IMR-90 (cell line): ENCODE measurements at regions not wholly inside any gene's neighbourhood (a gene's known extent, or its start where the extent isn't known, plus 50 kb on each side); places are given as distances from the start of the nearest gene placed in this dataset.

Experiments
- ATAC-seq: fragments of 200-7000 bp; cut with Tn5 transposase; 2 replicates; pipeline ENCODE4 v1.9.1; 2020; ENCODE audit warnings: low read depth, mild to moderate bottlenecking, moderate library complexity
- BruUV-seq: library from RNA; stranded (reverse); fragments of 400-500 nt; replicated peaks from 2 replicates; lab custom pipeline; 2021; lab: Mats Ljungman, UMichigan
- CTCF ChIA-PET: fragments of 300-600 bp; formaldehyde crosslinking; extraction: SDS; loops from one replicate; lab custom pipeline; 2021; ENCODE audit warnings: antibody characterized with exemption; lab: Yijun Ruan, JAX
- POLR2A ChIA-PET: fragments of 300-600 bp; sonication (Branson Sonifier 250); formaldehyde crosslinking; loops from one replicate; lab custom pipeline; 2022; ENCODE audit warnings: antibody characterized with exemption; ENCODE audit not compliant: unreplicated experiment; lab: Charles Lee
- DNase-seq: peaks from one replicate; pipeline ENCODE4 v3.0.0; 2013
- H2AFZ ChIP-seq: replicated peaks from 2 replicates; pipeline ENCODE3; 2013; ENCODE audit warnings: low read length, mild to moderate bottlenecking; ENCODE audit not compliant: poor library complexity
- H2AK5ac ChIP-seq: 2 replicates; pipeline ENCODE4 v1.6.1; 2013; ENCODE audit warnings: low read depth, low read length, inconsistent platforms
- H2AK9ac ChIP-seq: replicated peaks from 2 replicates; pipeline ENCODE3; 2013; ENCODE audit warnings: mild to moderate bottlenecking, low read depth, low read length, moderate library complexity; ENCODE audit not compliant: poor library complexity
- H2BK120ac ChIP-seq: 2 replicates; pipeline ENCODE4 v1.6.1; 2013; ENCODE audit warnings: low read depth, low read length, inconsistent platforms
- H2BK15ac ChIP-seq: 3 replicates; pipeline ENCODE4 v1.6.1; 2013; ENCODE audit warnings: low read depth, low read length, inconsistent platforms
- H2BK20ac ChIP-seq: 2 replicates; pipeline ENCODE4 v1.6.1; 2013; ENCODE audit warnings: low read depth, mild to moderate bottlenecking, inconsistent platforms, low read length, moderate library complexity
- H2BK5ac ChIP-seq: 2 replicates; pipeline ENCODE4 v1.6.1; 2013; ENCODE audit warnings: mild to moderate bottlenecking, low read depth, low read length, inconsistent platforms; ENCODE audit not compliant: poor library complexity, severe bottlenecking
- H3K14ac ChIP-seq: replicated peaks from 2 replicates; pipeline ENCODE4 v1.6.1; 2013; ENCODE audit warnings: low read depth, low read length, inconsistent platforms
- H3K18ac ChIP-seq: 2 replicates; pipeline ENCODE4 v1.6.1; 2013; ENCODE audit warnings: low read depth, low read length, control low read depth
- H3K23ac ChIP-seq: 2 replicates; pipeline ENCODE4 v1.6.1; 2013; ENCODE audit warnings: low read depth, low read length, inconsistent platforms
- H3K27ac ChIP-seq: 2 replicates; pipeline ENCODE4 v1.5.1; 2013; ENCODE audit warnings: mild to moderate bottlenecking, control low read depth, low read length; ENCODE audit not compliant: insufficient read depth
- H3K27me3 ChIP-seq: 2 replicates; pipeline ENCODE4 v1.6.1; 2013; ENCODE audit warnings: low read length; ENCODE audit not compliant: control insufficient read depth, insufficient read depth
- H3K36me3 ChIP-seq: 2 replicates; pipeline ENCODE4 v1.6.1; 2013; ENCODE audit warnings: low read length, mixed read lengths; ENCODE audit not compliant: control insufficient read depth, insufficient read depth
- H3K4ac ChIP-seq: 2 replicates; pipeline ENCODE4 v1.6.1; 2013; ENCODE audit warnings: low read depth, low read length, inconsistent platforms
- H3K4me1 ChIP-seq: 2 replicates; pipeline ENCODE4 v1.6.1; 2013; ENCODE audit warnings: low read length, mixed read lengths; ENCODE audit not compliant: control insufficient read depth, insufficient read depth
- H3K4me2 ChIP-seq: 2 replicates; pipeline ENCODE4 v1.6.1; 2013; ENCODE audit warnings: low read depth, mild to moderate bottlenecking, control low read depth, low read length, moderate library complexity
- H3K4me3 ChIP-seq: 2 replicates; pipeline ENCODE4 v1.5.1; 2013; ENCODE audit warnings: low read depth, mild to moderate bottlenecking, control low read depth, low read length, moderate library complexity; ENCODE audit not compliant: insufficient read depth
- H3K56ac ChIP-seq: 2 replicates; pipeline ENCODE4 v1.6.1; 2013; ENCODE audit warnings: low read length, inconsistent platforms; ENCODE audit not compliant: insufficient read depth; ENCODE audit errors: extremely low read depth
- H3K79me1 ChIP-seq, 2 experiments: 2 replicates each; pipeline ENCODE4 v1.6.1; 2013; ENCODE audit warnings: low read length in 2 of 2, inconsistent platforms in 1 of 2, low read depth in 1 of 2
- H3K9ac ChIP-seq: 2 replicates; pipeline ENCODE4 v1.6.1; 2013; ENCODE audit warnings: low read depth, low read length, control low read depth
- H3K9me1 ChIP-seq: 2 replicates; pipeline ENCODE4 v1.6.1; 2013; ENCODE audit warnings: low read length, inconsistent platforms; ENCODE audit not compliant: insufficient read depth
- H3K9me3 ChIP-seq: 2 replicates; pipeline ENCODE4 v1.6.1; 2013; ENCODE audit warnings: low read length; ENCODE audit not compliant: control insufficient read depth, insufficient read depth
- H4K20me1 ChIP-seq: 2 replicates; pipeline ENCODE4 v1.6.1; 2013; ENCODE audit warnings: low read length, inconsistent platforms; ENCODE audit not compliant: insufficient read depth
- H4K5ac ChIP-seq: 2 replicates; pipeline ENCODE4 v1.6.1; 2013; ENCODE audit warnings: mild to moderate bottlenecking, low read depth, low read length, control low read depth
- H4K8ac ChIP-seq, 2 experiments: 2 replicates each; pipeline ENCODE4 v1.6.1; 2013; ENCODE audit warnings: low read depth in 2 of 2, low read length in 2 of 2, control low read depth in 1 of 2, inconsistent platforms in 1 of 2
- H4K91ac ChIP-seq: 2 replicates; pipeline ENCODE4 v1.6.1; 2013; ENCODE audit warnings: low read depth, low read length, inconsistent platforms; ENCODE audit not compliant: insufficient read depth
- MAZ ChIP-seq: IDR thresholded peaks from 2 replicates; pipeline ENCODE4 v1.6.1; 2012; ENCODE audit warnings: low read depth, mild to moderate bottlenecking, low read length, improper control_type of control experiment, moderate library complexity, borderline replicate concordance
- NFE2L2 ChIP-seq: fragments of 150-350 bp; IDR thresholded peaks from 2 replicates; pipeline ENCODE4 v1.6.1; 2016; ENCODE audit warnings: low read depth, mild to moderate bottlenecking, low read length
- RCOR1 ChIP-seq: IDR thresholded peaks from 2 replicates; pipeline ENCODE4 v1.6.1; 2012; ENCODE audit warnings: mild to moderate bottlenecking, low read length, improper control_type of control experiment; ENCODE audit not compliant: insufficient replicate concordance
- RFX5 ChIP-seq: IDR thresholded peaks from 2 replicates; pipeline ENCODE4 v1.8.0; 2012; ENCODE audit warnings: low read depth, mild to moderate bottlenecking, low read length, moderate library complexity
- WGBS, 2 experiments: methylation state at CpG; one replicate each; pipeline versions ENCODE4 v1.1.5 to v1.1.7; 2013; ENCODE audit warnings: missing lambda C conversion rate in 2 of 2; ENCODE audit not compliant: insufficient read length in 1 of 2; ENCODE audit errors: extremely low coverage in 2 of 2; 5-methylcytosine and 5-hydroxymethylcytosine counted together
- dilution Hi-C: fragments of 300-500 bp; cut with HindIII; formaldehyde crosslinking; loops from one replicate; pipeline ENCODE4 v1.14.3; 2018; ENCODE audit warnings: low sequenced_read_pairs; ENCODE audit not compliant: unreplicated experiment
- in situ Hi-C: fragments of 300-500 bp; cut with MboI; formaldehyde crosslinking; loops from 3 replicates; pipeline ENCODE4 v1.14.3; 2019; ENCODE audit warnings: low sequenced_read_pairs, inconsistent platforms, mixed read lengths
- intact Hi-C: fragments of 100-400 bp; cut with micrococcal nuclease; formaldehyde crosslinking; loops from 2 replicates; pipeline ENCODE4 v1.10.0; 2022

GRCh38 chr18:29512761-29513160 lies 1335.8 kb upstream of the CDH2 start:
- Histone ChIP-seq H3K56ac (no peak overlapping the region), H3K9me1 (no peaks in the 10 kb centered on the region), H3K14ac (no peak overlapping the region), H2AK5ac (no peak overlapping the region), H3K36me3 (no peaks in the 10 kb centered on the region), H3K4me1 (no peaks in the 10 kb centered on the region), H3K4ac (no peak overlapping the region), H2BK5ac (no peak overlapping the region), H3K9ac (no peak overlapping the region), H3K4me3 (no peak overlapping the region), H3K27me3 (no peaks in the 10 kb centered on the region), H2BK120ac (no peak overlapping the region), H3K9me3 (no peaks in the 10 kb centered on the region), H2BK20ac (no peak overlapping the region), H4K91ac (no peak overlapping the region), H3K27ac (no peak overlapping the region), H2AFZ (no peak overlapping the region), H2BK15ac (no peak overlapping the region), H4K8ac (no peak overlapping the region), H3K4me2 (no peak overlapping the region), H3K18ac (no peak overlapping the region), H3K23ac (no peak overlapping the region), H2AK9ac (no peak overlapping the region), H4K20me1 (no peaks in the 10 kb centered on the region), H4K5ac (no peak overlapping the region), H3K79me1 (no peaks in the 10 kb centered on the region)
- DNase-seq (no peak), ATAC-seq (no peak)
- intact Hi-C loops (no loop called here), dilution Hi-C loops (no loop called here), in situ Hi-C loops (no loop called here)
- no peak for TF ChIP-seq RFX5
- TF ChIP-seq MAZ, result no peak
- no peak for TF ChIP-seq NFE2L2
- TF ChIP-seq RCOR1, result no peak
- ChIA-PET POLR2A (no interaction called here), CTCF (no interaction called here)
- 43% methylated on average over 1 of the region's 3 CpGs; no CpG with 5 or more reads in 1 of the 2 experiments for WGBS, 2 experiments
- no TSS peak for BruUV-seq
